Cerebellar cortex (tissue), 1 donor: ENCODE measurements at regions not wholly inside any gene's neighbourhood (a gene's known extent, or its start where the extent isn't known, plus 50 kb on each side); places are given as distances from the start of the nearest gene placed in this dataset.

Source experiments
- DNase-seq: peaks from one replicate; pipeline ENCODE4 v3.0.0-alpha.2; 2015; ENCODE audit warnings: low spot score

GRCh38 chr2:120898961-120899750 lies 163.5 kb downstream of the GLI2 start:
- DNase-seq: no peak

GRCh38 chr2:120899771-120900170 lies 164.1 kb downstream of the GLI2 start:
- no peak for DNase-seq

- DNase-seq: peak; percentile 67
Observed at GRCh38 chr2:120901201-120901600, 165.5 kb downstream of the GLI2 start.

GRCh38 chr2:120902592-120902991 lies 166.9 kb downstream of the GLI2 start:
- no peak for DNase-seq

GRCh38 chr2:120904379-120904778 lies 168.7 kb downstream of the GLI2 start:
- no peak for DNase-seq

GRCh38 chr2:120904830-120905234 lies 169.2 kb downstream of the GLI2 start:
- DNase-seq: no peak

- DNase-seq: no peak
Observed at GRCh38 chr2:120905298-120905697, 169.6 kb downstream of the GLI2 start.

- DNase-seq: no peak
Observed at GRCh38 chr2:120905824-120906571, 170.3 kb downstream of the GLI2 start.

- DNase-seq: no peak
Observed at GRCh38 chr2:120906914-120907313, 171.2 kb downstream of the GLI2 start.

GRCh38 chr2:120907822-120908221 lies 172.2 kb downstream of the GLI2 start:
- no peak for DNase-seq

- no peak for DNase-seq
Observed at GRCh38 chr2:120908314-120908975, 172.8 kb downstream of the GLI2 start.

- DNase-seq: no peak
Observed at GRCh38 chr2:120909102-120909501, 173.4 kb downstream of the GLI2 start.

- DNase-seq: peak; percentile 58
Observed at GRCh38 chr2:120910164-120910563, 174.5 kb downstream of the GLI2 start.

GRCh38 chr2:120910956-120911951 lies 175.6 kb downstream of the GLI2 start:
- DNase-seq: no peak

GRCh38 chr2:120912101-120912985 lies 176.7 kb downstream of the GLI2 start:
- DNase-seq: no peak

GRCh38 chr2:120913972-120914838 lies 178.5 kb downstream of the GLI2 start:
- DNase-seq: no peak

GRCh38 chr2:120914839-120915521 lies 179.3 kb downstream of the GLI2 start:
- peak; percentile 68 for DNase-seq

GRCh38 chr2:120915670-120916069 lies 180.0 kb downstream of the GLI2 start:
- DNase-seq: no peak

GRCh38 chr2:120916446-120916845 lies 180.8 kb downstream of the GLI2 start:
- DNase-seq: no peak
